Right renal pelvis (tissue), 4 donors: ENCODE measurements at regions not wholly inside any gene's neighbourhood (a gene's known extent, or its start where the extent isn't known, plus 50 kb on each side); places are given as distances from the start of the nearest gene placed in this dataset.

ENCODE experiments used
- DNase-seq, 4 donors: peaks; one replicate each; pipeline ENCODE4 v3.0.0-alpha.2; 2013; ENCODE audit warnings: low read depth in 4 of 4, low spot score in 3 of 4, missing footprints in 1 of 4

DNA sequence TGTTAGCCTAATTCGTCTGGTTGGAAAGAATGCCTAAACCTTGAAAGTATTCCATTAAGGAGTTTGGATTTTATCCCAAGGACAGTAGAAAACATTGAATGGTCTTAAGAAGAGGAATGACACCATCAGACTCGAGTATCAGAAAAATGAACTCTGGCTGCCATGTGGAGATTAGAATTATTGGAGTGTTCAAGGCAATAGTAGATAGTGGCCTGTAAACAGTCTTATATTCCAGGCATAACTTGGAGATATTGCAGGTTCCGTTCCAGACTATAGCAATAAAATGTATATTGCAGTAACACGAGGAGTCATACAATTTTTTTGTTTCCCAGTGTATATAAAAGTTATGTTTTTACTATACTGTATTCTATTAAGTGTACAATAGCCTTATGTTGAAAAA lies 130.9 kb downstream of the GDAP2 start:
- no peak for DNase-seq

GRCh38 chr1:117802531-117803257 lies 126.7 kb downstream of the GDAP2 start:
- DNase-seq, result no peak

DNA sequence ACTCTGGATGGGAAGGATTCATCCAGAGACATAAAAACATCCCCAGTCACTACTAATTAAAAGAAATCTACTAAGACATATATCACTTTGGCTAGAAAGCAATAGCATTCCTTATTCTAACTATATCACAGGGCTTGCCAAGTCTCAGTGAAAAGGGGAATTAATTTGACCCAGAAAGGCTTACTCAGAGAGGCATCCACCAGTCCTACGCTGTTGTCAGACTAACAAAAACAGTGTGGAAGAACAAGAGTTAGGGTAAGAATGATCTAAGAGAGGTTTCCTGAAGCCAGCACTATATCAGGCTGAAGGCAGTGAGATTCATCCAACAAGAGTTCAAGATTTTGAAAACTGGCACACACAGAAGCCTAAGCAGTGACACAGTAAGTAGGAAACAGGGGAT lies 126.1 kb downstream of the GDAP2 start:
- DNase-seq, result no peak

GRCh38 chr1:117809764-117810163 lies 119.7 kb downstream of the GDAP2 start:
- no peak for DNase-seq

- DNase-seq, result no peak
Observed at GRCh38 chr1:117810553-117810952, 118.9 kb downstream of the GDAP2 start.

DNA sequence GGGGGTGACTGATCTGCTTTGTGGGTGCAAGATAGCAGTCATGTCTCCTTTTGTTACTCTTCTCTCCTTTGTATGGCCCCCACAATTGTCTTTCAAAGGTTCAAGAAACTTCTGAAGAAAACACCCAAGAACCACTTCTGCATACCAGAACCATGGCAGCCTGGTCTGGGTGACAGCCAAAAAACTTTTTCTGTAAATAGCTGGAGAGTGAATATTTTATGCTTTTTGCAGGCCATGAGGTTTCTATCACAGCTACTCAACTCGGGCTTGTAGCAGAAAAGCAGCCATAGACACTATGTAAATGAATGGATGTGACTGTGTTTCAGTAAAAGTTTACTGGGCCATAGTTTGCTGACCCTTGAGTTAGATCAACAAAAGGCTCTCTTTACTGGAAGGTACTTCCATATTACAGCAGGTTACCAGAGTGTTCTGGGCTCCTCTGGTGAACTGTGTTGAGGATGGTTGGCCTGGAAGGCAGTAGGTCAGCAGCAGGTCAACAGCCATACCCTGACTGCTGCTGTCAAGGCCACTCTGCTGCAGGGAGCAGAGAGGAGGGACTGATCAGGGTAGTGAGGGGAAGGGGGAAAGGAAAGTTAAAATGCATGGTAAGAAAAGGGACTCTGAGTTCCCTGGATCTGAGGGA lies 116.4 kb downstream of the GDAP2 start:
- no peak for DNase-seq
